ENCODE measurements at regions not wholly inside any gene's neighbourhood (a gene's known extent, or its start where the extent isn't known, plus 50 kb on each side); places are given as distances from the start of the nearest gene placed in this dataset.

DNA sequence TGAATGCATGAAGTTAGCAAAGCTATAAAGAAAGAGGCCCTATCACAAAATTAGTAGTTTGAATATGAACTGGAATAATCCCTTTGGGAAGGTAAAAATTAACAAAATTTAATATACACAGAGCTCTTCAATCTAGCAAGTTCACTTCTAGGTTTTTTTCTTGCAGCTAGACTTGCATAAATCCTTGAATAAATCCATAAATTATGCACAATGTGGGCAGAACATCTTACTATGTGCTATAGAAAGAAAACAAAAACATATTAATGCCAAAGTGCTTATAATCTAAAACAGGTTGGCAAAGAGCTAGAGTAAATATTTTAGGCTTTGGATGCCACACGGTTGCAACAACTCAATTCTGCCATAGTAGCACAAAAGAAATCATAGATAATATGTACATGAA is 138.5 kb upstream of the FREM1 start:
- TF ChIP-seq ZNF274 (IDR thresholded peaks at IDR 0.05; ENCODE audit: low read depth, low read length): no peak
- TF ChIP-seq YY1 (IDR thresholded peaks at IDR 0.05; ENCODE audit: insufficient read depth, insufficient read length): no peak
